ENCODE measurements at regions not wholly inside any gene's neighbourhood (a gene's known extent, or its start where the extent isn't known, plus 50 kb on each side); places are given as distances from the start of the nearest gene placed in this dataset.
A peak's percentile ranks its signal among the peaks of the same experiment; 100 is the strongest.

DNA sequence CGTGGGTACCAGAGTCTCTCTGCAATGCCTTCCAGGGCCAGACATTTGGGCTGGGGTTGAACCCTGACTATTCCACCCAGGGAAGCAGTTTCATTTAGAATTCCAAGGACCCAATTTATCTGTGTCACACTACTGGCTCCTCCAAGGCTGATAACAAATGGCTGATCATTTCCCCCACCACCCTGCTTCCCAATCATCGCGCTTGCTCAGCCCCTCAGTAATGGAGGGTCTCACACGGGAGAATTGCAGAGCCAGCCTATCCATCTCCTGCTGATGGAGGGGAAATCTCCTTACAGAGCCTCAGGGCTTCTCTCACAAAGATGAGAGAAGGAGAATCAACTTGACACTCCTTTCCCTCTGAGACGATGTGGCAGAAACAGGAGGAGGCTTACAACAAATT is 78.4 kb upstream of the WSCD2 start:
- DNase-seq, result no peak
- peaks cover 5% of the 10 kb centered on the region for H3K36me3 Mint-ChIP-seq (ENCODE audit: unreplicated experiment)
- no peak overlapping the region for H3K27ac Mint-ChIP-seq (ENCODE audit: unreplicated experiment)
- H3K4me1 Mint-ChIP-seq (ENCODE audit: low read depth, unreplicated experiment), result peaks cover 7% of the 10 kb centered on the region
- no peak overlapping the region for H3K4me3 Mint-ChIP-seq (ENCODE audit: unreplicated experiment)
- H3K27me3 Mint-ChIP-seq (ENCODE audit: unreplicated experiment), result no peaks in the 10 kb centered on the region
- H3K9me3 Mint-ChIP-seq (ENCODE audit: unreplicated experiment), result peaks cover 5% of the 10 kb centered on the region
- TF ChIP-seq, protein P1, sequence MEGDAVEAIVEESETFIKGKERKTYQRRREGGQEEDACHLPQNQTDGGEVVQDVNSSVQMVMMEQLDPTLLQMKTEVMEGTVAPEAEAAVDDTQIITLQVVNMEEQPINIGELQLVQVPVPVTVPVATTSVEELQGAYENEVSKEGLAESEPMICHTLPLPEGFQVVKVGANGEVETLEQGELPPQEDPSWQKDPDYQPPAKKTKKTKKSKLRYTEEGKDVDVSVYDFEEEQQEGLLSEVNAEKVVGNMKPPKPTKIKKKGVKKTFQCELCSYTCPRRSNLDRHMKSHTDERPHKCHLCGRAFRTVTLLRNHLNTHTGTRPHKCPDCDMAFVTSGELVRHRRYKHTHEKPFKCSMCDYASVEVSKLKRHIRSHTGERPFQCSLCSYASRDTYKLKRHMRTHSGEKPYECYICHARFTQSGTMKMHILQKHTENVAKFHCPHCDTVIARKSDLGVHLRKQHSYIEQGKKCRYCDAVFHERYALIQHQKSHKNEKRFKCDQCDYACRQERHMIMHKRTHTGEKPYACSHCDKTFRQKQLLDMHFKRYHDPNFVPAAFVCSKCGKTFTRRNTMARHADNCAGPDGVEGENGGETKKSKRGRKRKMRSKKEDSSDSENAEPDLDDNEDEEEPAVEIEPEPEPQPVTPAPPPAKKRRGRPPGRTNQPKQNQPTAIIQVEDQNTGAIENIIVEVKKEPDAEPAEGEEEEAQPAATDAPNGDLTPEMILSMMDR (IDR thresholded peaks at IDR 0.05; ENCODE audit: partially characterized antibody, unreplicated experiment), result no peak

DNA sequence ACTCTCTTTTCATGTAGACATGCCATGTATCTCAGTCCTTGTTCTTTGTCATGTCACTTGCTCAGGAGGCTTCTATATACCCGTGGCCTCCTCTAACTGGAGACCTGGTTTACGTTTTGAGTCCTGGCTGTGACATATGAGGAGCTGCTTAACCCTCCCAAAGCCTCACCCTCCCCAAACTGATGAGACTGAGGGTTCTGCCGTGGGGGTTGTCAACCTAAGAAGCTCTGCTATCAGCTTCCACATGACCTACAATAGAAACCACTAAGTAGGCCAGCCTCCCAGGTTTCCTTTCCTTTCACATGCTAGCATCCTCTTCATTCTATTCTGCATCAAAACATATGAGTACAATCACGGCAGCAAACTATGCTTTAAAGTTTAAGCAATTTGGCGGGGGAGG is 76.8 kb upstream of the WSCD2 start:
- Mint-ChIP-seq H3K4me1 (ENCODE audit: low read depth, unreplicated experiment) (peaks cover 13% of the 10 kb centered on the region), H3K27ac (ENCODE audit: unreplicated experiment) (no peak overlapping the region), H3K36me3 (ENCODE audit: unreplicated experiment) (peaks cover 5% of the 10 kb centered on the region), H3K27me3 (ENCODE audit: unreplicated experiment) (no peaks in the 10 kb centered on the region), H3K9me3 (ENCODE audit: unreplicated experiment) (peaks cover 5% of the 10 kb centered on the region), H3K4me3 (ENCODE audit: unreplicated experiment) (no peak overlapping the region)
- no peak for DNase-seq
- TF ChIP-seq, protein P1 (IDR thresholded peaks at IDR 0.05; ENCODE audit: partially characterized antibody, unreplicated experiment), result no peak

DNA sequence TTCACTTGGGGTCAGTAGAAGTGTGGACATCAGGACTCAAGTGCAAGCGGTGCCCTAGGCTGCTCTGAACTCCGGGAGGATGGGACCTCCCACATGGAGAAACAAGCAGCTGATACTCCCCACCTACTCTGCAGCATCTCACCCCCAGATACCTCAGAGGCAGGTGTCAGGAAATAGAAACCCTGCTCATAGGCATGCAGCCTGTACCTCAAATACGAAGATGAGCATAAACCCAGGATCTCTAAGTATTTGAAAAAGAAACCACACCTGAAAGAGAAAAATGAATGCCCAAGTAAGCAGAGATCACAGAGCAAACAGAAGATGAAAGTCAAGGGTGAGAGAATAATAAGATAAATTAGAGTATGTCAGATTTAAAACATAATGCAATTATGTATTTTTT is 75.6 kb upstream of the WSCD2 start:
- Mint-ChIP-seq H3K27me3 (ENCODE audit: unreplicated experiment) (peaks cover 2% of the 10 kb centered on the region), H3K36me3 (ENCODE audit: unreplicated experiment) (no peaks in the 10 kb centered on the region)

DNA sequence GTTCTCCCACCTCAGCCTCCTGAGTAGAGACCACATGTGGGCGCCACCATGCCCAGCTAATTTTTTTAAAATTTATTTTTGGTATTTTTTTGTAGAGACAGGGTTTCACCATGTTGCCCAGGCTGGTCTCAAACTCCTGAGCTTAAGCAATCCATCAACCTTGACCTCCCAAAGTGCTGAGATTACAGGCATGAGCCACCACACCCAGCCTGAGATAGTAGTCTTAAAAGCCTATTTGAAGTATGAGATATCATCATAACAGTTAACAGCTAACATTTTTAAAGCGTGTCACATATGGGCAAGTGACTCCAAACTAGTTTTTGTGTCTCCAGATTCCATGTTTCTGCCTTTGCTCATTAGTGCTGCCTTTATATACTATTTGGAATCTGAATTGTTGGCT is 74.6 kb upstream of the WSCD2 start:
- H3K36me3 Mint-ChIP-seq (ENCODE audit: unreplicated experiment), result no peaks in the 10 kb centered on the region
- TF ChIP-seq, protein P1 (IDR thresholded peaks at IDR 0.05; ENCODE audit: partially characterized antibody, unreplicated experiment), result no peak
- peaks cover 2% of the 10 kb centered on the region for H3K27me3 Mint-ChIP-seq (ENCODE audit: unreplicated experiment)
- H3K9me3 Mint-ChIP-seq (ENCODE audit: unreplicated experiment), result peaks cover 2% of the 10 kb centered on the region
- peaks cover 13% of the 10 kb centered on the region for H3K4me1 Mint-ChIP-seq (ENCODE audit: low read depth, unreplicated experiment)
- no peak overlapping the region for H3K27ac Mint-ChIP-seq (ENCODE audit: unreplicated experiment)
- H3K4me3 Mint-ChIP-seq (ENCODE audit: unreplicated experiment), result no peak overlapping the region
- DNase-seq, result no peak

More for the DNA sequence above, 75.6 kb upstream of the WSCD2 start:
- Mint-ChIP-seq H3K27ac (ENCODE audit: unreplicated experiment) (no peak overlapping the region), H3K4me1 (ENCODE audit: low read depth, unreplicated experiment) (peaks cover 13% of the 10 kb centered on the region), H3K4me3 (ENCODE audit: unreplicated experiment) (no peak overlapping the region), H3K9me3 (ENCODE audit: unreplicated experiment) (peaks cover 2% of the 10 kb centered on the region)
- DNase-seq, result no peak
- TF ChIP-seq, protein P1 (IDR thresholded peaks at IDR 0.05; ENCODE audit: partially characterized antibody, unreplicated experiment), result no peak

DNA sequence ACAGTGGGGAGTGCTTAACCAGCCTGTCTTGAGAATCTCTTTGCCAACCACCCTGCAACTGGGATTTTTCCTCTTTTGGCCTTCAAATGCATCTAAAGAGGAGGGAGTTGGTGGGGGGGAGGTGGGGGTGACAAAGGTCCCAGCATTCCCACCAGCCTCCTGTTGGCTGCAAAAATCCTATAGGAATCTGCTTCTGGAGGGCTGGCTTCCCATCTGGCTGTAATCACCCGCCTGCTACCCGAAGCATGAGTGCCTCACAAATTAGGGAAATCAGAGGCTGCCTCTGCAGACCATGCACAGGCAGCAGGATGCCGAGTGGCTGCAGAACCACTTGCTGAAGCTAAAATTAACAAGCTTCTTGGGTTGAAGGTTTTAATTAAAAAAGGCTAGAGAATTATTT is 73.9 kb upstream of the WSCD2 start:
- TF ChIP-seq, protein P1 (IDR thresholded peaks at IDR 0.05; ENCODE audit: partially characterized antibody, unreplicated experiment), result no peak
- H3K27me3 Mint-ChIP-seq (ENCODE audit: unreplicated experiment), result peaks cover 2% of the 10 kb centered on the region
- no peak overlapping the region for H3K27ac Mint-ChIP-seq (ENCODE audit: unreplicated experiment)
- H3K9me3 Mint-ChIP-seq (ENCODE audit: unreplicated experiment), result peaks cover 2% of the 10 kb centered on the region
- H3K4me3 Mint-ChIP-seq (ENCODE audit: unreplicated experiment), result no peak overlapping the region
- peaks cover 13% of the 10 kb centered on the region for H3K4me1 Mint-ChIP-seq (ENCODE audit: low read depth, unreplicated experiment)
- no peaks in the 10 kb centered on the region for H3K36me3 Mint-ChIP-seq (ENCODE audit: unreplicated experiment)
- peak; percentile 23 for DNase-seq

Data from glutamatergic neuron (in vitro differentiated cells).